ENCODE measurements at regions not wholly inside any gene's neighbourhood (a gene's known extent, or its start where the extent isn't known, plus 50 kb on each side); places are given as distances from the start of the nearest gene placed in this dataset.
"Not testable (repeated sequence)": the region's sequence is repeated elsewhere in the genome, so short reads cannot be mapped to it uniquely, and the experiment has no call there.

- DNase-seq, result no peak
Observed at GRCh38 chr4:75180217-75180616, 247.3 kb downstream of the PARM1 start.

- no peak for DNase-seq
Observed at GRCh38 chr4:75179510-75179909, 246.6 kb downstream of the PARM1 start.

GRCh38 chr4:75172551-75172950, 239.6 kb downstream of the PARM1 start:
- no peak for DNase-seq

GRCh38 chr4:75169427-75169826, 236.5 kb downstream of the PARM1 start:
- no peak for DNase-seq

- DNase-seq, result no peak
Observed at GRCh38 chr4:75169020-75169419, 236.1 kb downstream of the PARM1 start.

- DNase-seq, result no peak
Observed at GRCh38 chr4:75168548-75168947, 235.6 kb downstream of the PARM1 start.

- not testable (repeated sequence) for DNase-seq
Observed at GRCh38 chr4:75165100-75165499, 232.2 kb downstream of the PARM1 start.

GRCh38 chr4:75158451-75158850, 225.5 kb downstream of the PARM1 start:
- DNase-seq, result no peak

- no peak for DNase-seq
Observed at GRCh38 chr4:75154994-75155393, 222.1 kb downstream of the PARM1 start.

GRCh38 chr4:75146223-75146622, 213.3 kb downstream of the PARM1 start:
- no peak for DNase-seq

- no peak for DNase-seq
Observed at GRCh38 chr4:75144475-75144874, 211.6 kb downstream of the PARM1 start.

- DNase-seq, result no peak
Observed at GRCh38 chr4:75142850-75143249, 209.9 kb downstream of the PARM1 start.

GRCh38 chr4:75142382-75142781, 209.5 kb downstream of the PARM1 start:
- DNase-seq, result no peak

- DNase-seq, result no peak
Observed at GRCh38 chr4:75141162-75141561, 208.2 kb downstream of the PARM1 start.

GRCh38 chr4:75137302-75137701, 204.4 kb downstream of the PARM1 start:
- DNase-seq, result no peak

GRCh38 chr4:75135068-75135825, 202.3 kb downstream of the PARM1 start:
- DNase-seq, result no peak

- DNase-seq, result not testable (repeated sequence)
Observed at GRCh38 chr4:75126870-75127269, 194.0 kb downstream of the PARM1 start.

- no peak for DNase-seq
Observed at GRCh38 chr4:75126058-75126457, 193.1 kb downstream of the PARM1 start.

- DNase-seq, result no peak
Observed at GRCh38 chr4:75122424-75123014, 189.6 kb downstream of the PARM1 start.

GRCh38 chr4:75118739-75119138, 185.8 kb downstream of the PARM1 start:
- no peak for DNase-seq

GRCh38 chr4:75110061-75110460, 177.1 kb downstream of the PARM1 start:
- DNase-seq, result no peak

GRCh38 chr4:75107755-75108612, 175.1 kb downstream of the PARM1 start:
- DNase-seq, result no peak

GRCh38 chr4:75102787-75103085, 169.8 kb downstream of the PARM1 start:
- no peak for DNase-seq
